ENCODE measurements at regions not wholly inside any gene's neighbourhood (a gene's known extent, or its start where the extent isn't known, plus 50 kb on each side); places are given as distances from the start of the nearest gene placed in this dataset.

DNA sequence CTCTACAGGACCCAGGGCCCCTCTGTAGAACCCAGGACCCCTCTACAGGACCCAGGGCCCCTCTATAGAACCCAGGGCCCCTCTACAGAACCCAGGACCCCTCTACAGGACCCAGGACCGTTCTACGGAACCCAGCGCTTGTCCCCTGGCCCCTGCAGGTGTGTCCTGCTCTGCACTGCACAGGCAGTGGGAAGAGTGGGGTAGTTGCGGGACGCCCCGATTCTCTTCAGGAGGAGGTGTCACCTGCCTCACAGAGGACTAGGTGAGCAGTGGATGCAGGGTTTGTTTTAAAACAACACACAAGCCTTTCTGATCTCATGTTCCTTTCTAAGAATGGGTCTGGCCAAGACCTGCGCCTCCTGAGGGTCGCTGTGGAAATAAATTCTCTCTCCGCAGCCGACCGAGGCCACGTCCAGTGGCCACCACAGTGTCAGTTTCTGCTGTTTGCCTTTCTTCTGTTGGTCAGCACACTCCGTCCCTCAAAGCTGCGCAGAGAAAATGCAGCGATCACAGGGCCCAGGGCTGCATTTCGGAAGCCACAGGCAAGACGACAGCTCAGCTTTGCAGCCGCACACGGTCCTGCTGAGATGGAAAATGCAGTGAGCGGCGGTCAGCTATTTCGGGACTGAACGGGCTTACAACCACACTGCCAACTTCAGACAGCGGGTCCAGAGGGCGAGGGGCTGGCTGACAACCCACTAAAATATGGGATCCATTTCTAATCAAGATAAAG lies 135.2 kb downstream of the DLL1 start:
- no peak overlapping the region for H3K4me2 ChIP-seq (ENCODE audit: low read length)
- H4K20me1 ChIP-seq (ENCODE audit: control insufficient read depth, insufficient read depth, low read depth, low read length): no peaks in the 10 kb centered on the region
- H3K9me2 ChIP-seq (replicated peaks; ENCODE audit: control insufficient read depth, low read length): no peaks in the 10 kb centered on the region
- no peaks in the 10 kb centered on the region for H3K36me3 ChIP-seq (ENCODE audit: control insufficient read depth, low read length)
- H3K4me3 ChIP-seq (ENCODE audit: low read length): no peak overlapping the region
- H3K27me3 ChIP-seq (ENCODE audit: control insufficient read depth, low read length): no peaks in the 10 kb centered on the region
- TF ChIP-seq EZH2phosphoT487 (IDR thresholded peaks at IDR 0.05; ENCODE audit: borderline replicate concordance, low read length): no peak
- TF ChIP-seq, protein P1, sequence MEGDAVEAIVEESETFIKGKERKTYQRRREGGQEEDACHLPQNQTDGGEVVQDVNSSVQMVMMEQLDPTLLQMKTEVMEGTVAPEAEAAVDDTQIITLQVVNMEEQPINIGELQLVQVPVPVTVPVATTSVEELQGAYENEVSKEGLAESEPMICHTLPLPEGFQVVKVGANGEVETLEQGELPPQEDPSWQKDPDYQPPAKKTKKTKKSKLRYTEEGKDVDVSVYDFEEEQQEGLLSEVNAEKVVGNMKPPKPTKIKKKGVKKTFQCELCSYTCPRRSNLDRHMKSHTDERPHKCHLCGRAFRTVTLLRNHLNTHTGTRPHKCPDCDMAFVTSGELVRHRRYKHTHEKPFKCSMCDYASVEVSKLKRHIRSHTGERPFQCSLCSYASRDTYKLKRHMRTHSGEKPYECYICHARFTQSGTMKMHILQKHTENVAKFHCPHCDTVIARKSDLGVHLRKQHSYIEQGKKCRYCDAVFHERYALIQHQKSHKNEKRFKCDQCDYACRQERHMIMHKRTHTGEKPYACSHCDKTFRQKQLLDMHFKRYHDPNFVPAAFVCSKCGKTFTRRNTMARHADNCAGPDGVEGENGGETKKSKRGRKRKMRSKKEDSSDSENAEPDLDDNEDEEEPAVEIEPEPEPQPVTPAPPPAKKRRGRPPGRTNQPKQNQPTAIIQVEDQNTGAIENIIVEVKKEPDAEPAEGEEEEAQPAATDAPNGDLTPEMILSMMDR (IDR thresholded peaks at IDR 0.05; ENCODE audit: low read depth, low read length, poor library complexity, severe bottlenecking): no peak
- H3K79me2 ChIP-seq (ENCODE audit: control insufficient read depth, low read length): no peaks in the 10 kb centered on the region
- no peaks in the 10 kb centered on the region for H3K4me1 ChIP-seq (ENCODE audit: control insufficient read depth, low read length)
- no peak overlapping the region for H3K27ac ChIP-seq (ENCODE audit: low read depth, low read length)
- peaks cover 12% of the 10 kb centered on the region; the same call in 1 of the 2 replicates for H3K9me3 ChIP-seq (ENCODE audit: control insufficient read depth, insufficient read depth, low read length)
- no peaks in the 10 kb centered on the region for H3F3A ChIP-seq (ENCODE audit: control insufficient read depth, insufficient read depth)

DNA sequence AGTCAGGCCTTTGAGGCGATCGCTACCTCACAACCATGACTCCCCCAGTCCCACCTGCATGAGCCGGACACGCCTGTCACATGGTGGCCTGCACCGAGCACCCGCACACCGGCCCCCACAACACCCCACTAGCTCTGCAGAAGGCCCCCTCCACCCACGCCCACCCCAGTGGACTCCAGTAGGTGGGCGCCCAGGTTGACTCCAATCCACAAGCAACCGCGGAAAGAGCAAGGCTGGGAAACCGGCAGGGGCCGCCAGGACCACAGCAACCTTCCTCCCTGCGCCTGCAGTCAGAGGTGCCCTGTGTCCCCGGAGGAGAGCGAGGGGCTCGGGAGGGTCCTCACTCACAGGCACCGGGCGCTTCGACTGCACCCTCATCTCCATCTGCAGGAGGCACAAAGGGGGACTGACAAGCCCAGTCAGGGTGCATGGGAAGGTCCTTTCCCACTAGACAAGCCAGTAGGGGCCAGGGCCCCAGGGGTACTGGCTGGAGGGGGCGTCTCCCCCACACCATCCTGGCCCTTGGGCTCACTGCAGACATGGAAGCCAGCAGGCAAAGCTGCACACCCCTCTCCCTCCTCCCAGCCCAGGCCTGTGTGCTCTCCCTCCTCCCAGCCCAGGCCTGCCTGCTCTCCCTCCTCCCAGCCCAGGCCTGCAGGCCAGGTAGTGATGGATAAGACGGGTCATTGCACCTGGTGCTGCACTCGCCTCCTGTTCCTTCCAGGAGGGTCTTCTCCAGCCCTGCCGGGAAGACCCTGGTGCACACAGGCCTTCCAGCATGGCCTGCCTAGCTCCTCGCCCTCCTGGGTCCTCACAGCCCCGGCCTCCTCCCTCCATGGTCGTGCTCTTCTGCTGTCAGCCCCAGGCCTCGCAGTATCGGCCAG lies 137.2 kb downstream of the DLL1 start:
- Histone ChIP-seq H3K27ac (ENCODE audit: low read depth, low read length) (no peak overlapping the region), H3K9me2 (replicated peaks; ENCODE audit: control insufficient read depth, low read length) (no peaks in the 10 kb centered on the region), H3K79me2 (ENCODE audit: control insufficient read depth, low read length) (no peaks in the 10 kb centered on the region), H3F3A (ENCODE audit: control insufficient read depth, insufficient read depth) (no peaks in the 10 kb centered on the region), H3K27me3 (ENCODE audit: control insufficient read depth, low read length) (no peaks in the 10 kb centered on the region), H3K4me2 (ENCODE audit: low read length) (no peak overlapping the region), H3K4me3 (ENCODE audit: low read length) (no peak overlapping the region), H4K20me1 (ENCODE audit: control insufficient read depth, insufficient read depth, low read depth, low read length) (no peaks in the 10 kb centered on the region), H3K4me1 (ENCODE audit: control insufficient read depth, low read length) (no peaks in the 10 kb centered on the region), H3K36me3 (ENCODE audit: control insufficient read depth, low read length) (no peaks in the 10 kb centered on the region), H3K9me3 (ENCODE audit: control insufficient read depth, insufficient read depth, low read length) (peaks cover 7% of the 10 kb centered on the region; the same call in 1 of the 2 replicates)
- TF ChIP-seq, protein P1 (IDR thresholded peaks at IDR 0.05; ENCODE audit: low read depth, low read length, poor library complexity, severe bottlenecking): no peak
- TF ChIP-seq EZH2phosphoT487 (IDR thresholded peaks at IDR 0.05; ENCODE audit: borderline replicate concordance, low read length): no peak

DNA sequence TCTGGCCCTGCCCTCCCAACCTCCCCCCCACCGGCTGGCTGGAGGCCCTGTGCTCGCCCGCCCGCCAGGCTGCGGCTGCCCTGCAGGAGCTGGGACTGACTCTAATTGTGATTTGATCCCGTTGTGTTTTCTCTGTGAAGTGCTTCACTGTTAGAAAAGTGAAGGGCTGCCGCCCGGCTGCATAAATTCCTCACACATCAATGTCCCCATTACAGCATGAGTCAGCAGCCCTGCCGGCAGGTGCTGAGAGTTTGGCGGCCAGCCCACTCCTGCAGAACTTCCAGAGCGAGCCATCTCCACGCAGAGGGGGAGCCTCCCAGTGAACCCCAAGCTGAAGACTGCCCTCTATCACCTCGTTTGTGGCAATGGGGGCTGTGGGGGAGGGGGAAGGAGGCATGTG lies 137.9 kb downstream of the DLL1 start:
- H3K9me3 ChIP-seq (ENCODE audit: control insufficient read depth, insufficient read depth, low read length): peaks cover 7% of the 10 kb centered on the region; the same call in 1 of the 2 replicates
- H3K27ac ChIP-seq (ENCODE audit: low read depth, low read length): no peak overlapping the region
- H3F3A ChIP-seq (ENCODE audit: control insufficient read depth, insufficient read depth): no peaks in the 10 kb centered on the region
- no peaks in the 10 kb centered on the region for H4K20me1 ChIP-seq (ENCODE audit: control insufficient read depth, insufficient read depth, low read depth, low read length)
- H3K27me3 ChIP-seq (ENCODE audit: control insufficient read depth, low read length): no peaks in the 10 kb centered on the region
- no peaks in the 10 kb centered on the region for H3K9me2 ChIP-seq (replicated peaks; ENCODE audit: control insufficient read depth, low read length)
- H3K36me3 ChIP-seq (ENCODE audit: control insufficient read depth, low read length): no peaks in the 10 kb centered on the region
- TF ChIP-seq EZH2phosphoT487 (IDR thresholded peaks at IDR 0.05; ENCODE audit: borderline replicate concordance, low read length): no peak
- TF ChIP-seq, protein P1 (IDR thresholded peaks at IDR 0.05; ENCODE audit: low read depth, low read length, poor library complexity, severe bottlenecking): no peak
- H3K4me2 ChIP-seq (ENCODE audit: low read length): no peak overlapping the region
- H3K4me3 ChIP-seq (ENCODE audit: low read length): no peak overlapping the region
- no peaks in the 10 kb centered on the region for H3K79me2 ChIP-seq (ENCODE audit: control insufficient read depth, low read length)
- H3K4me1 ChIP-seq (ENCODE audit: control insufficient read depth, low read length): no peaks in the 10 kb centered on the region
